Esophagus muscularis mucosa (tissue), 4 donors: ENCODE measurements at regions not wholly inside any gene's neighbourhood (a gene's known extent, or its start where the extent isn't known, plus 50 kb on each side); places are given as distances from the start of the nearest gene placed in this dataset.

Source experiments
- DNase-seq: peaks from one replicate; pipeline ENCODE4 v3.0.0-alpha.2; 2017; ENCODE audit errors: extremely low spot score
- H3K27ac ChIP-seq, 4 donors: fragments of 200-600 bp; sonication (generic); replicated peaks in 1 of 4; 1 replicate in 3 of 4; 2 replicates in 1 of 4; pipeline ENCODE4 v1.5.1; 2016 to 2019; ENCODE audit warnings: mild to moderate bottlenecking in 1 of 4
- H3K27me3 ChIP-seq, 4 donors: fragments of 200-600 bp; sonication (generic); one replicate each; pipeline versions ENCODE4 v1.5.1 to v1.6.0; 2016 to 2019
- H3K36me3 ChIP-seq, 4 donors: fragments of 200-600 bp; sonication (generic); one replicate each; pipeline ENCODE4 v1.5.1; 2016 to 2019
- H3K4me1 ChIP-seq, 4 donors: fragments of 200-600 bp; sonication (generic); one replicate each; pipeline ENCODE4 v1.5.1; 2016 to 2019
- H3K4me3 ChIP-seq, 4 donors: fragments of 200-600 bp; sonication (generic); 1 replicate in 2 of 4; 2 replicates in 2 of 4; pipeline ENCODE4 v1.5.1; 2016 to 2019; ENCODE audit warnings: mild to moderate bottlenecking in 4 of 4, moderate library complexity in 1 of 4
- H3K9me3 ChIP-seq, 4 donors: fragments of 200-600 bp; sonication (generic); 1 replicate in 3 of 4; 2 replicates in 1 of 4; pipeline ENCODE4 v1.5.1; 2016 to 2019
- CTCF ChIP-seq, 3 experiments: fragments of 200-600 bp in 2 of 3; fragments of 450-650 bp in 1 of 3; sonication (generic) in 2 of 3; IDR thresholded peaks; one replicate each; pipeline ENCODE4 v1.5.1; 2017 to 2019; ENCODE audit warnings: antibody characterized with exemption in 3 of 3, mild to moderate bottlenecking in 2 of 3, moderate library complexity in 1 of 3
- EP300 ChIP-seq: sonication (generic); formaldehyde crosslinking; IDR thresholded peaks from one replicate; pipeline ENCODE4 v1.6.1; 2017; ENCODE audit warnings: antibody characterized with exemption
- POLR2A ChIP-seq: fragments of 450-650 bp; IDR thresholded peaks from one replicate; pipeline ENCODE4 v1.6.1; 2017; ENCODE audit warnings: antibody characterized with exemption, moderate library complexity, mild to moderate bottlenecking, low read depth
- POLR2AphosphoS5 ChIP-seq, 2 donors: sonication (generic); formaldehyde crosslinking; IDR thresholded peaks; one replicate each; pipeline ENCODE4 v1.6.1; 2017; ENCODE audit warnings: antibody characterized with exemption in 2 of 2
- WGBS: methylation state at CpG from one replicate; pipeline ENCODE4 v1.1.5; 2018; 5-methylcytosine and 5-hydroxymethylcytosine counted together
- intact Hi-C: fragments of 100-400 bp; cut with DNase I; formaldehyde crosslinking; loops from one replicate; pipeline ENCODE4 v1.15.1; 2023

GRCh38 chr18:71743634-71744033 is 800.5 kb downstream of the CBLN2 start:
- intact Hi-C loops, result no loop called here
- no peaks in the 10 kb centered on the region for H3K27me3 ChIP-seq
- H3K36me3 ChIP-seq, result no peaks in the 10 kb centered on the region
- no peak for DNase-seq
- H3K27ac ChIP-seq, result no peak overlapping the region
- H3K4me1 ChIP-seq, result no peaks in the 10 kb centered on the region
- WGBS, result 86% methylated on average over 4 of the region's 4 CpGs
- no peak for TF ChIP-seq POLR2AphosphoS5 (IDR thresholded peaks at IDR 0.05)
- no peak for TF ChIP-seq EP300
- no peak for TF ChIP-seq POLR2A
- no peak for TF ChIP-seq CTCF (IDR thresholded peaks at IDR 0.05)
- H3K4me3 ChIP-seq, result no peak overlapping the region
- H3K9me3 ChIP-seq, result peaks cover 0 to 6% (median 2%) of the 10 kb centered on the region in 4 donors

GRCh38 chr18:71729611-71730010 is 814.5 kb downstream of the CBLN2 start:
- Histone ChIP-seq H3K4me1 (no peaks in the 10 kb centered on the region), H3K36me3 (no peaks in the 10 kb centered on the region), H3K4me3 (no peak overlapping the region), H3K27me3 (no peaks in the 10 kb centered on the region), H3K9me3 (no peaks in the 10 kb centered on the region), H3K27ac (no peak overlapping the region)
- 84% methylated on average over 2 of the region's 2 CpGs for WGBS
- no peak for DNase-seq
- intact Hi-C loops, result no loop called here
- TF ChIP-seq POLR2A, result no peak

- Histone ChIP-seq H3K27me3 (no peaks in the 10 kb centered on the region), H3K9me3 (no peaks in the 10 kb centered on the region), H3K4me3 (no peak overlapping the region), H3K27ac (no peak overlapping the region), H3K4me1 (no peaks in the 10 kb centered on the region), H3K36me3 (no peaks in the 10 kb centered on the region)
- intact Hi-C loops, result no loop called here
- WGBS, result 39% methylated on average over 2 of the region's 2 CpGs
- DNase-seq, result no peak
- TF ChIP-seq POLR2A, result no peak
- TF ChIP-seq POLR2AphosphoS5 (IDR thresholded peaks at IDR 0.05), result no peak
Observed at GRCh38 chr18:71727909-71728308, 816.2 kb downstream of the CBLN2 start.

- TF ChIP-seq EP300 (no peak), POLR2A (no peak), CTCF (IDR thresholded peaks at IDR 0.05) (no peak), POLR2AphosphoS5 (IDR thresholded peaks at IDR 0.05) (no peak)
- no peak overlapping the region for H3K27ac ChIP-seq
- 83% methylated on average over 2 of the region's 2 CpGs for WGBS
- H3K9me3 ChIP-seq, result no peaks in the 10 kb centered on the region
- H3K36me3 ChIP-seq, result no peaks in the 10 kb centered on the region
- DNase-seq, result no peak
- intact Hi-C loops, result no loop called here
- H3K4me3 ChIP-seq, result no peak overlapping the region
- no peaks in the 10 kb centered on the region for H3K27me3 ChIP-seq
- no peaks in the 10 kb centered on the region for H3K4me1 ChIP-seq
Observed at GRCh38 chr18:71725256-71725655, 818.9 kb downstream of the CBLN2 start.

- DNase-seq, result no peak
- no peaks in the 10 kb centered on the region for H3K4me1 ChIP-seq
- WGBS, result 78% methylated on average over 1 of the region's 1 CpG
- no peaks in the 10 kb centered on the region for H3K36me3 ChIP-seq
- no peaks in the 10 kb centered on the region for H3K27me3 ChIP-seq
- intact Hi-C loops, result no loop called here
- TF ChIP-seq POLR2AphosphoS5 (IDR thresholded peaks at IDR 0.05), result no peak
- TF ChIP-seq CTCF (IDR thresholded peaks at IDR 0.05), result no peak
- no peak for TF ChIP-seq EP300
- TF ChIP-seq POLR2A, result no peak
- H3K27ac ChIP-seq, result no peak overlapping the region
- H3K4me3 ChIP-seq, result no peak overlapping the region
- no peaks in the 10 kb centered on the region for H3K9me3 ChIP-seq
Observed at GRCh38 chr18:71707985-71708500, 836.1 kb downstream of the CBLN2 start.

GRCh38 chr18:71707400-71707799 is 836.7 kb downstream of the CBLN2 start:
- no peak for DNase-seq
- Histone ChIP-seq H3K4me3 (no peak overlapping the region), H3K9me3 (no peaks in the 10 kb centered on the region), H3K27ac (no peak overlapping the region), H3K4me1 (no peaks in the 10 kb centered on the region), H3K27me3 (no peaks in the 10 kb centered on the region), H3K36me3 (no peaks in the 10 kb centered on the region)
- intact Hi-C loops, result no loop called here
- no peak for TF ChIP-seq EP300
- no peak for TF ChIP-seq POLR2A
- no peak for TF ChIP-seq POLR2AphosphoS5 (IDR thresholded peaks at IDR 0.05)
- TF ChIP-seq CTCF (IDR thresholded peaks at IDR 0.05), result no peak
- 63% methylated on average over 1 of the region's 1 CpG for WGBS
